ENCODE measurements at regions not wholly inside any gene's neighbourhood (a gene's known extent, or its start where the extent isn't known, plus 50 kb on each side); places are given as distances from the start of the nearest gene placed in this dataset.

GRCh38 chr4:62377700-62378099, 1177.6 kb downstream of the ADGRL3 start:
- Mint-ChIP-seq H3K27me3 (ENCODE audit: insufficient read depth, unreplicated experiment) (no peaks in the 10 kb centered on the region), H3K36me3 (ENCODE audit: insufficient read depth, unreplicated experiment) (no peaks in the 10 kb centered on the region), H3K27ac (ENCODE audit: low read depth, unreplicated experiment) (no peak overlapping the region), H3K4me1 (ENCODE audit: insufficient read depth, unreplicated experiment) (no peaks in the 10 kb centered on the region), H3K4me3 (ENCODE audit: unreplicated experiment) (no peak overlapping the region), H3K9me3 (ENCODE audit: unreplicated experiment) (peaks cover 7% of the 10 kb centered on the region)
- BruUV-seq (replicated peaks) = no TSS peak
- TF ChIP-seq CTCF (IDR thresholded peaks at IDR 0.05; ENCODE audit: unreplicated experiment) = no peak
- DNase-seq (ENCODE audit: unreplicated experiment) = no peak
- POLR2A ChIA-PET = no interaction called here
- intact Hi-C loops (cut with micrococcal nuclease) = no loop called here
- CTCF ChIA-PET = no interaction called here

GRCh38 chr4:62377245-62377644, 1177.1 kb downstream of the ADGRL3 start:
- H3K27me3 Mint-ChIP-seq (ENCODE audit: insufficient read depth, unreplicated experiment) = no peaks in the 10 kb centered on the region
- ChIA-PET POLR2A (no interaction called here), CTCF (no interaction called here)
- H3K4me1 Mint-ChIP-seq (ENCODE audit: insufficient read depth, unreplicated experiment) = no peaks in the 10 kb centered on the region
- intact Hi-C loops (cut with micrococcal nuclease) = no loop called here
- TF ChIP-seq CTCF (IDR thresholded peaks at IDR 0.05; ENCODE audit: unreplicated experiment) = no peak
- H3K27ac Mint-ChIP-seq (ENCODE audit: low read depth, unreplicated experiment) = no peak overlapping the region
- BruUV-seq (replicated peaks) = no TSS peak
- H3K9me3 Mint-ChIP-seq (ENCODE audit: unreplicated experiment) = peaks cover 7% of the 10 kb centered on the region
- H3K4me3 Mint-ChIP-seq (ENCODE audit: unreplicated experiment) = no peak overlapping the region
- no peak for DNase-seq (ENCODE audit: unreplicated experiment)
- no peaks in the 10 kb centered on the region for H3K36me3 Mint-ChIP-seq (ENCODE audit: insufficient read depth, unreplicated experiment)

- Mint-ChIP-seq H3K4me1 (ENCODE audit: insufficient read depth, unreplicated experiment) (no peaks in the 10 kb centered on the region), H3K27ac (ENCODE audit: low read depth, unreplicated experiment) (no peak overlapping the region), H3K4me3 (ENCODE audit: unreplicated experiment) (no peak overlapping the region), H3K36me3 (ENCODE audit: insufficient read depth, unreplicated experiment) (no peaks in the 10 kb centered on the region), H3K9me3 (ENCODE audit: unreplicated experiment) (no peaks in the 10 kb centered on the region), H3K27me3 (ENCODE audit: insufficient read depth, unreplicated experiment) (no peaks in the 10 kb centered on the region)
- no peak for TF ChIP-seq CTCF (IDR thresholded peaks at IDR 0.05; ENCODE audit: unreplicated experiment)
- ChIA-PET CTCF (no interaction called here), POLR2A (no interaction called here)
- no TSS peak for BruUV-seq (replicated peaks)
- DNase-seq (ENCODE audit: unreplicated experiment) = no peak
- intact Hi-C loops (cut with micrococcal nuclease) = no loop called here
Measured at GRCh38 chr4:62366939-62367338, 1166.8 kb downstream of the ADGRL3 start.

GRCh38 chr4:62360156-62360545, 1160.0 kb downstream of the ADGRL3 start:
- ChIA-PET POLR2A (no interaction called here), CTCF (interaction anchor here (0.9 kb wide), 1 partner anchor 10 kb away, joined by 3 read pairs; no protein-coding TSS in a partner anchor)
- intact Hi-C loops (cut with micrococcal nuclease) = no loop called here
- no peak for TF ChIP-seq CTCF (IDR thresholded peaks at IDR 0.05; ENCODE audit: unreplicated experiment)
- H3K27me3 Mint-ChIP-seq (ENCODE audit: insufficient read depth, unreplicated experiment) = no peaks in the 10 kb centered on the region
- no peak overlapping the region for H3K27ac Mint-ChIP-seq (ENCODE audit: low read depth, unreplicated experiment)
- no peaks in the 10 kb centered on the region for H3K9me3 Mint-ChIP-seq (ENCODE audit: unreplicated experiment)
- H3K36me3 Mint-ChIP-seq (ENCODE audit: insufficient read depth, unreplicated experiment) = no peaks in the 10 kb centered on the region
- H3K4me3 Mint-ChIP-seq (ENCODE audit: unreplicated experiment) = no peak overlapping the region
- H3K4me1 Mint-ChIP-seq (ENCODE audit: insufficient read depth, unreplicated experiment) = no peaks in the 10 kb centered on the region
- DNase-seq (ENCODE audit: unreplicated experiment) = no peak
- BruUV-seq (replicated peaks) = no TSS peak

Data from MCF 10A (cell line).